Ovary (tissue), 7 donors: ENCODE measurements at regions not wholly inside any gene's neighbourhood (a gene's known extent, or its start where the extent isn't known, plus 50 kb on each side); places are given as distances from the start of the nearest gene placed in this dataset.

Experiments
- DNase-seq, 5 donors: peaks; one replicate each; pipeline ENCODE4 v3.0.0-alpha.2; 2019 to 2020
- H3K27ac ChIP-seq, 2 donors: fragments of 200-600 bp; one replicate each; pipeline versions ENCODE4 v1.5.1 to v1.8.0; 2019 to 2022
- H3K27me3 ChIP-seq: fragments of 200-600 bp; one replicate; pipeline ENCODE4 v1.8.0; 2022
- H3K36me3 ChIP-seq: fragments of 200-600 bp; sonication (generic); one replicate; pipeline ENCODE4 v1.5.1; 2019
- H3K4me1 ChIP-seq: one replicate; pipeline ENCODE4 v1.8.1; 2013; ENCODE audit warnings: mild to moderate bottlenecking, moderate library complexity; ENCODE audit not compliant: insufficient read depth
- H3K4me3 ChIP-seq: fragments of 200-600 bp; sonication (generic); one replicate; pipeline ENCODE4 v1.5.1; 2017
- H3K9me3 ChIP-seq, 2 donors: fragments of 200-600 bp in 1 of 2; sonication (generic) in 1 of 2; one replicate each; pipeline versions ENCODE4 v1.5.1 to v1.8.1; 2013 to 2019; ENCODE audit warnings: mild to moderate bottlenecking in 1 of 2, moderate library complexity in 1 of 2
- CTCF ChIP-seq, 3 donors: fragments of 450-650 bp in 2 of 3; fragments of 200-600 bp in 1 of 3; IDR thresholded peaks; one replicate each; pipeline versions ENCODE4 v1.5.1 to v1.8.0; 2016 to 2022; ENCODE audit warnings: antibody characterized with exemption in 3 of 3, mild to moderate bottlenecking in 1 of 3
- EP300 ChIP-seq: sonication (generic); formaldehyde crosslinking; IDR thresholded peaks from one replicate; pipeline ENCODE4 v1.6.1; 2017; ENCODE audit warnings: antibody characterized with exemption
- POLR2A ChIP-seq: fragments of 450-650 bp; IDR thresholded peaks from one replicate; pipeline ENCODE4 v1.6.1; 2017; ENCODE audit warnings: antibody characterized with exemption, mild to moderate bottlenecking, moderate library complexity
- WGBS, 3 donors: extraction: QIAGEN DNeasy Blood & Tissue Kit in 1 of 3; methylation state at CpG; one replicate each; pipeline versions ENCODE4 v1.1.5 to v1.1.7; 2013 to 2017; 5-methylcytosine and 5-hydroxymethylcytosine counted together
- intact Hi-C, 4 donors: fragments of 100-400 bp; cut with DNase I; formaldehyde crosslinking; loops; one replicate each; pipeline versions ENCODE4 v1.11.0 to v1.15.1; 2022 to 2023
- donor health status: DM: no; HTN: no; CAD: no; lungs with moderate emphysema.
- donor health status: DM: no; HTN: no; CAD: no.
- donor health status: Bipolar disorder and iron deficiency.
- donor health status: DM: no; HTN: no; CAD: no.
- donor health status: DM: yes; HTN: yes; CAD: no.

GRCh38 chr21:20703112-20703767, 295.0 kb upstream of the NCAM2 start:
- no peak for DNase-seq
- Histone ChIP-seq H3K27me3 (no peaks in the 10 kb centered on the region), H3K4me3 (no peak overlapping the region), H3K4me1 (no peaks in the 10 kb centered on the region), H3K27ac (no peak overlapping the region), H3K9me3 (no peaks in the 10 kb centered on the region), H3K36me3 (no peaks in the 10 kb centered on the region)
- WGBS, 3 donors, result 66 to 72% (median 70%) methylated on average over 4 of the region's 4 CpGs
- TF ChIP-seq POLR2A (no peak), EP300 (no peak), CTCF (IDR thresholded peaks at IDR 0.05) (no peak)
- intact Hi-C loops, result loop anchor here in 1 of 4 donors (10.0 kb wide), 1 partner anchor 62 kb away; no protein-coding TSS in a partner anchor

GRCh38 chr21:20720623-20721022, 277.6 kb upstream of the NCAM2 start:
- Histone ChIP-seq H3K4me3 (no peak overlapping the region), H3K27me3 (no peaks in the 10 kb centered on the region), H3K36me3 (no peaks in the 10 kb centered on the region), H3K27ac (no peak overlapping the region), H3K9me3 (no peaks in the 10 kb centered on the region), H3K4me1 (no peaks in the 10 kb centered on the region)
- no peak for DNase-seq
- TF ChIP-seq POLR2A, result no peak
- no peak for TF ChIP-seq CTCF (IDR thresholded peaks at IDR 0.05)
- no peak for TF ChIP-seq EP300
- 27 to 57% (median 39%) methylated on average over 2 of the region's 2 CpGs for WGBS, 3 donors
- intact Hi-C loops, result no loop called here

GRCh38 chr21:20721151-20721550, 277.1 kb upstream of the NCAM2 start:
- Histone ChIP-seq H3K4me3 (no peak overlapping the region), H3K9me3 (no peaks in the 10 kb centered on the region), H3K4me1 (no peaks in the 10 kb centered on the region), H3K27ac (no peak overlapping the region), H3K27me3 (no peaks in the 10 kb centered on the region), H3K36me3 (no peaks in the 10 kb centered on the region)
- 77 to 82% (median 78%) methylated on average over 6 of the region's 6 CpGs for WGBS, 3 donors
- DNase-seq, result no peak
- TF ChIP-seq CTCF (IDR thresholded peaks at IDR 0.05), result no peak
- TF ChIP-seq EP300, result no peak
- TF ChIP-seq POLR2A, result no peak
- intact Hi-C loops, result no loop called here

GRCh38 chr21:20728691-20729090, 269.5 kb upstream of the NCAM2 start:
- WGBS, 3 donors, result 82 to 90% (median 87%) methylated on average over 6 of the region's 6 CpGs
- no peak for TF ChIP-seq EP300
- no peak for TF ChIP-seq POLR2A
- TF ChIP-seq CTCF (IDR thresholded peaks at IDR 0.05), result no peak
- Histone ChIP-seq H3K9me3 (no peaks in the 10 kb centered on the region), H3K27me3 (no peaks in the 10 kb centered on the region), H3K27ac (no peak overlapping the region), H3K36me3 (no peaks in the 10 kb centered on the region), H3K4me1 (no peaks in the 10 kb centered on the region), H3K4me3 (no peak overlapping the region)
- intact Hi-C loops, result no loop called here
- no peak for DNase-seq
